GM19035 (cell line): ENCODE measurements at regions not wholly inside any gene's neighbourhood (a gene's known extent, or its start where the extent isn't known, plus 50 kb on each side); places are given as distances from the start of the nearest gene placed in this dataset.
"Not testable (repeated sequence)": the region's sequence is repeated elsewhere in the genome, so short reads cannot be mapped to it uniquely, and the experiment has no call there.

Experiments
- ATAC-seq: cut with Tn5 transposase; IDR thresholded peaks from one replicate; pipeline ENCODE4 v1.9.1; 2021; ENCODE audit not compliant: unreplicated experiment

- ATAC-seq = no peak
Observed at GRCh38 chr17:69669441-69670178, 255.1 kb downstream of the MAP2K6 start.

- no peak for ATAC-seq
Observed at GRCh38 chr17:69672924-69673323, 258.4 kb downstream of the MAP2K6 start.

GRCh38 chr17:69677130-69677529 is 262.6 kb downstream of the MAP2K6 start:
- no peak for ATAC-seq

- no peak for ATAC-seq
Observed at GRCh38 chr17:69678206-69678605, 263.7 kb downstream of the MAP2K6 start.

GRCh38 chr17:69679829-69680228 is 265.3 kb downstream of the MAP2K6 start:
- ATAC-seq = no peak

GRCh38 chr17:69684251-69684650 is 269.8 kb downstream of the MAP2K6 start:
- ATAC-seq = no peak

GRCh38 chr17:69685150-69685549 is 270.7 kb downstream of the MAP2K6 start:
- not testable (repeated sequence) for ATAC-seq

GRCh38 chr17:69690531-69690930 is 276.0 kb downstream of the MAP2K6 start:
- ATAC-seq = no peak

- ATAC-seq = no peak
Observed at GRCh38 chr17:69692171-69692570, 277.7 kb downstream of the MAP2K6 start.

- no peak for ATAC-seq
Observed at GRCh38 chr17:69695646-69696045, 281.1 kb downstream of the MAP2K6 start.

GRCh38 chr17:69696650-69697049 is 282.2 kb downstream of the MAP2K6 start:
- no peak for ATAC-seq

- ATAC-seq = not testable (repeated sequence)
Observed at GRCh38 chr17:69698352-69698751, 283.9 kb downstream of the MAP2K6 start.

GRCh38 chr17:69702078-69702477 is 287.6 kb downstream of the MAP2K6 start:
- ATAC-seq = no peak

- ATAC-seq = no peak
Observed at GRCh38 chr17:69703751-69704150, 289.3 kb downstream of the MAP2K6 start.

GRCh38 chr17:69704935-69705334 is 290.4 kb downstream of the MAP2K6 start:
- ATAC-seq = no peak

GRCh38 chr17:69706127-69706526 is 291.6 kb downstream of the MAP2K6 start:
- no peak for ATAC-seq

- no peak for ATAC-seq
Observed at GRCh38 chr17:69709441-69709840, 294.9 kb downstream of the MAP2K6 start.

- ATAC-seq = no peak
Observed at GRCh38 chr17:69710926-69711325, 296.4 kb downstream of the MAP2K6 start.

GRCh38 chr17:69711541-69711940 is 297.0 kb downstream of the MAP2K6 start:
- no peak for ATAC-seq

- no peak for ATAC-seq
Observed at GRCh38 chr17:69712801-69713311, 298.4 kb downstream of the MAP2K6 start.

- no peak for ATAC-seq
Observed at GRCh38 chr17:69713815-69714214, 299.3 kb downstream of the MAP2K6 start.

GRCh38 chr17:69714669-69715068 is 300.2 kb downstream of the MAP2K6 start:
- no peak for ATAC-seq

GRCh38 chr17:69715656-69716055 is 301.2 kb downstream of the MAP2K6 start:
- no peak for ATAC-seq
